ENCODE measurements at regions not wholly inside any gene's neighbourhood (a gene's known extent, or its start where the extent isn't known, plus 50 kb on each side); places are given as distances from the start of the nearest gene placed in this dataset.

DNA sequence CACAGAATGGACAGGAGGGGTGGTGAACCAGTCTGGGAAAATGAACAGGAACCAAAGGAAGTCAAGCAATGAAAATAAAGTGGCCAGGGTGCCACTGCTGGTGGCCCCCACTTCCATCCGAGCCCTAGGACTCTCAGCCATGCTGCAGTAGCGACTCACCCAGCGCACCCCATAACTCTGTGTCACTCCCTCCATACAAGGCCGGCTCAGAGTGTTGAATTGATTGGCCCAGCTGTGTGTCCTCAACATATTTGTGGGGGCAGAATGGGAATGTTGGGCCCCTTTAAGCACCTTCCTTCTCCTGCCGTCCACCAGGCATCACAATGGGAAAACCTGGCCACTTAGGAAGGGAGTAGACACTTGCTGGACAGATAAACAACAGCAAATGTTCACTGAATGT lies 169.0 kb upstream of the SDK2 start:
- TF ChIP-seq EZH2 (IDR thresholded peaks at IDR 0.05; ENCODE audit: borderline replicate concordance, insufficient read depth, low read depth, low read length, poor library complexity, severe bottlenecking) = no peak
- TF ChIP-seq, protein P1, sequence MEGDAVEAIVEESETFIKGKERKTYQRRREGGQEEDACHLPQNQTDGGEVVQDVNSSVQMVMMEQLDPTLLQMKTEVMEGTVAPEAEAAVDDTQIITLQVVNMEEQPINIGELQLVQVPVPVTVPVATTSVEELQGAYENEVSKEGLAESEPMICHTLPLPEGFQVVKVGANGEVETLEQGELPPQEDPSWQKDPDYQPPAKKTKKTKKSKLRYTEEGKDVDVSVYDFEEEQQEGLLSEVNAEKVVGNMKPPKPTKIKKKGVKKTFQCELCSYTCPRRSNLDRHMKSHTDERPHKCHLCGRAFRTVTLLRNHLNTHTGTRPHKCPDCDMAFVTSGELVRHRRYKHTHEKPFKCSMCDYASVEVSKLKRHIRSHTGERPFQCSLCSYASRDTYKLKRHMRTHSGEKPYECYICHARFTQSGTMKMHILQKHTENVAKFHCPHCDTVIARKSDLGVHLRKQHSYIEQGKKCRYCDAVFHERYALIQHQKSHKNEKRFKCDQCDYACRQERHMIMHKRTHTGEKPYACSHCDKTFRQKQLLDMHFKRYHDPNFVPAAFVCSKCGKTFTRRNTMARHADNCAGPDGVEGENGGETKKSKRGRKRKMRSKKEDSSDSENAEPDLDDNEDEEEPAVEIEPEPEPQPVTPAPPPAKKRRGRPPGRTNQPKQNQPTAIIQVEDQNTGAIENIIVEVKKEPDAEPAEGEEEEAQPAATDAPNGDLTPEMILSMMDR (IDR thresholded peaks at IDR 0.05) = no peak

Measured in B cell (primary cell).